ENCODE measurements at regions not wholly inside any gene's neighbourhood (a gene's known extent, or its start where the extent isn't known, plus 50 kb on each side); places are given as distances from the start of the nearest gene placed in this dataset.
"Not testable (repeated sequence)": the region's sequence is repeated elsewhere in the genome, so short reads cannot be mapped to it uniquely, and the experiment has no call there.

DNA sequence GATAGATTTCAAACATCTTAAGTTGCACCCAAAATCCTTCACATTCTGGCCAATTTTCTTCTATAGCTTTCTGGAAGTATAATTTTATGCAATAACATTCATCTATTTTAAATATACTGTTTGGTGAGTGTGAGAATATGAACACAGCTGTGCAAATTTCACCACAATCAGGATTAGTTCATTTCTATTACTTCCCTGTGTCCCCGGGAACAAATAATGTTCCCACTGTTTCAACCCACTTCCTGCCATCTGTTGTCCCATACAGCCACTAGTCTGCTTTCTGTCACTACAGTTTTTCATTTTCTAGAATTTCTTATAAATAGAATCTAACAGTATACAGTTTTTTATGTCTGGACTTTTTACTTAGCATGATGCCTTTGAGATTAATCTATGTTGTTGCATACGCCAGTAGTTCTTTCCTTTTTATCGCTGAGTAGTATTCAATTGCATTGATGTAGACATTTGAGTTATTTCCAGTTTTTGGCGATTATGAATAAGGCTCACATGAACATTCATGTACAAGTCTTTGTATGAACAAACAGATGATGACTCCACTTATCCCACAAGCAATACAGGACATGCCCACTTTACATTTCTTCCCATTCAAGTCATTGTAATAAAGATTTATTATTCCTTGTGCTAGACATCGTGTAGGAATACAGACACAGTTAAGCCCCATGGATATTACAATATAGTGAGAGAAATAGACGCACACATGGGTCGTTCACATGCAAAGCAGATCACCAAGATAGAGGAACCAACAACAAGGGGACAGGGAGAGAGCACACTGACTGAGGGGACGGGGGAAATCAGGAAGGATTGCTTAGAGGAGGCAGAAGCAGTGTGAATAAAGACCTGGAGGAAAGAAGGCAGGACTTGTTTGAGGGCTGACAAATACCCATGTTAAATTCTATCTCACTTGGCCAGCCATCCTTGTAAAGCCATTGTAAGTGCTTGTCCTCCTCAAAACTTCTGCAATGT lies 72.9 kb upstream of the PAX8 start:
- H3K27ac ChIP-seq (ENCODE audit: low read depth in 1 of 2, low read length in 2 of 2) = no peak overlapping the region
- ATAC-seq (ENCODE audit: low FRiP score) (no peak), DNase-seq (no peak)
- 60 to 67% methylated on average over 8 of the region's 8 CpGs for WGBS, 2 donors
- no peaks in the 10 kb centered on the region for H3K27me3 ChIP-seq (ENCODE audit: control insufficient read depth in 1 of 2, insufficient read depth in 2 of 2, low read length in 1 of 2)
- H3K9me3 ChIP-seq (ENCODE audit: control insufficient read depth, low read length) = peaks cover 3% of the 10 kb centered on the region
- no peaks in the 10 kb centered on the region for H3K36me3 ChIP-seq (ENCODE audit: control insufficient read depth in 1 of 2, insufficient read depth in 2 of 2, low read length in 1 of 2)
- intact Hi-C loops (cut with DNase I) = no loop called here
- no peak overlapping the region for H3K4me3 ChIP-seq (ENCODE audit: low read length in 2 of 2)
- no peaks in the 10 kb centered on the region for H3K4me1 ChIP-seq (ENCODE audit: control insufficient read depth in 1 of 2, insufficient read depth in 2 of 2, low read length in 2 of 2)

- H3K4me3 ChIP-seq (ENCODE audit: low read length in 2 of 2); ATAC-seq (ENCODE audit: low FRiP score); H3K4me1 ChIP-seq (ENCODE audit: control insufficient read depth in 1 of 2, insufficient read depth in 2 of 2, low read length in 2 of 2); intact Hi-C loops (cut with DNase I); H3K9me3 ChIP-seq (ENCODE audit: control insufficient read depth, low read length); H3K27ac ChIP-seq (ENCODE audit: low read depth in 1 of 2, low read length in 2 of 2); H3K27me3 ChIP-seq (ENCODE audit: control insufficient read depth in 1 of 2, insufficient read depth in 2 of 2, low read length in 1 of 2); H3K36me3 ChIP-seq (ENCODE audit: control insufficient read depth in 1 of 2, insufficient read depth in 2 of 2, low read length in 1 of 2); DNase-seq: not testable (repeated sequence)
- 83 to 90% methylated on average over 1 of the region's 1 CpG for WGBS, 2 donors
Measured at GRCh38 chr2:113343800-113344199, 65.1 kb upstream of the PAX8 start.

DNA sequence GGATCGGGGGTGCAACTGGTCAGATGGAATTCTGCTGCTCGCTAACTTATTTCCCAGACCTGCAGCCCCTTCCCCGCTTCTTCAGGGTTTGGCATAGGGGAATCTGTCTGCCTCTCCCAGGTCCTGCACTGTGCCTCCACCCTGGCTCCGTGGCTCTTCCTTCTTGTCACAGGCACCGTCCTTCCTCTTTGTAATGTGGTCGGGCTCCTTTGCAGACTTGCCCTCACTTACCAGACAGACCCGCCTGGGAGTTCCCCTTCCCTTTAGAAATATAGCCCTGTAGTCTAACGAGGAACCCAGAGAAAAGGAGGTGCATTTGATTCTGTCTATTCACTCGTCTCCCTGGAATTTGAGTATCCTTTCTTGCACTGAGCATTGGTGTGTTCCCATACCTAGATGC lies 63.9 kb upstream of the PAX8 start:
- Histone ChIP-seq H3K9me3 (ENCODE audit: control insufficient read depth, low read length) (no peaks in the 10 kb centered on the region), H3K4me1 (ENCODE audit: control insufficient read depth in 1 of 2, insufficient read depth in 2 of 2, low read length in 2 of 2) (no peaks in the 10 kb centered on the region), H3K36me3 (ENCODE audit: control insufficient read depth in 1 of 2, insufficient read depth in 2 of 2, low read length in 1 of 2) (no peaks in the 10 kb centered on the region), H3K4me3 (ENCODE audit: low read length in 2 of 2) (no peak overlapping the region), H3K27ac (ENCODE audit: low read depth in 1 of 2, low read length in 2 of 2) (no peak overlapping the region), H3K27me3 (ENCODE audit: control insufficient read depth in 1 of 2, insufficient read depth in 2 of 2, low read length in 1 of 2) (no peaks in the 10 kb centered on the region)
- DNase-seq = peak in 1 of 2 donors; percentile 57
- intact Hi-C loops (cut with DNase I) = no loop called here
- no peak for ATAC-seq (ENCODE audit: low FRiP score)
- WGBS, 2 donors = 49 to 55% methylated on average over 9 of the region's 9 CpGs

- H3K9me3 ChIP-seq (ENCODE audit: control insufficient read depth, low read length); ATAC-seq (ENCODE audit: low FRiP score); DNase-seq; H3K36me3 ChIP-seq (ENCODE audit: control insufficient read depth in 1 of 2, insufficient read depth in 2 of 2, low read length in 1 of 2); H3K4me1 ChIP-seq (ENCODE audit: control insufficient read depth in 1 of 2, insufficient read depth in 2 of 2, low read length in 2 of 2); H3K27ac ChIP-seq (ENCODE audit: low read depth in 1 of 2, low read length in 2 of 2); H3K4me3 ChIP-seq (ENCODE audit: low read length in 2 of 2); intact Hi-C loops (cut with DNase I); H3K27me3 ChIP-seq (ENCODE audit: control insufficient read depth in 1 of 2, insufficient read depth in 2 of 2, low read length in 1 of 2): not testable (repeated sequence)
- 57 to 60% methylated on average over 3 of the region's 3 CpGs for WGBS, 2 donors
Measured at GRCh38 chr2:113341870-113342253, 63.1 kb upstream of the PAX8 start.

- DNase-seq (no peak), ATAC-seq (ENCODE audit: low FRiP score) (no peak)
- no peak overlapping the region for H3K4me3 ChIP-seq (ENCODE audit: low read length in 2 of 2)
- H3K4me1 ChIP-seq (ENCODE audit: control insufficient read depth in 1 of 2, insufficient read depth in 2 of 2, low read length in 2 of 2) = no peaks in the 10 kb centered on the region
- intact Hi-C loops (cut with DNase I) = no loop called here
- no peaks in the 10 kb centered on the region for H3K9me3 ChIP-seq (ENCODE audit: control insufficient read depth, low read length)
- H3K27me3 ChIP-seq (ENCODE audit: control insufficient read depth in 1 of 2, insufficient read depth in 2 of 2, low read length in 1 of 2) = no peaks in the 10 kb centered on the region
- WGBS, 2 donors = 42 to 47% methylated on average over 7 to 8 of the region's 8 CpGs
- no peak overlapping the region for H3K27ac ChIP-seq (ENCODE audit: low read depth in 1 of 2, low read length in 2 of 2)
- H3K36me3 ChIP-seq (ENCODE audit: control insufficient read depth in 1 of 2, insufficient read depth in 2 of 2, low read length in 1 of 2) = no peaks in the 10 kb centered on the region
Measured at GRCh38 chr2:113341191-113341869, 62.6 kb upstream of the PAX8 start.

GRCh38 chr2:113337809-113338208 lies 59.1 kb upstream of the PAX8 start:
- H3K27me3 ChIP-seq (ENCODE audit: control insufficient read depth in 1 of 2, insufficient read depth in 2 of 2, low read length in 1 of 2) = peaks cover 0 to 1% of the 10 kb centered on the region in 2 donors
- 56 to 59% methylated on average over 5 of the region's 5 CpGs for WGBS, 2 donors
- no peak overlapping the region for H3K4me3 ChIP-seq (ENCODE audit: low read length in 2 of 2)
- DNase-seq (no peak), ATAC-seq (ENCODE audit: low FRiP score) (peak; percentile 16)
- no peak overlapping the region for H3K27ac ChIP-seq (ENCODE audit: low read depth in 1 of 2, low read length in 2 of 2)
- H3K4me1 ChIP-seq (ENCODE audit: control insufficient read depth in 1 of 2, insufficient read depth in 2 of 2, low read length in 2 of 2) = no peaks in the 10 kb centered on the region
- intact Hi-C loops (cut with DNase I) = no loop called here
- no peaks in the 10 kb centered on the region for H3K36me3 ChIP-seq (ENCODE audit: control insufficient read depth in 1 of 2, insufficient read depth in 2 of 2, low read length in 1 of 2)
- no peaks in the 10 kb centered on the region for H3K9me3 ChIP-seq (ENCODE audit: control insufficient read depth, low read length)

GRCh38 chr2:113336040-113336439 lies 57.3 kb upstream of the PAX8 start:
- WGBS, 2 donors = 19 to 30% methylated on average over 3 of the region's 3 CpGs
- peak; percentile 56 for ATAC-seq (ENCODE audit: low FRiP score)
- H3K36me3 ChIP-seq (ENCODE audit: control insufficient read depth in 1 of 2, insufficient read depth in 2 of 2, low read length in 1 of 2); H3K4me1 ChIP-seq (ENCODE audit: control insufficient read depth in 1 of 2, insufficient read depth in 2 of 2, low read length in 2 of 2); H3K27me3 ChIP-seq (ENCODE audit: control insufficient read depth in 1 of 2, insufficient read depth in 2 of 2, low read length in 1 of 2); intact Hi-C loops (cut with DNase I); H3K9me3 ChIP-seq (ENCODE audit: control insufficient read depth, low read length); H3K27ac ChIP-seq (ENCODE audit: low read depth in 1 of 2, low read length in 2 of 2); H3K4me3 ChIP-seq (ENCODE audit: low read length in 2 of 2); DNase-seq: not testable (repeated sequence)

DNA sequence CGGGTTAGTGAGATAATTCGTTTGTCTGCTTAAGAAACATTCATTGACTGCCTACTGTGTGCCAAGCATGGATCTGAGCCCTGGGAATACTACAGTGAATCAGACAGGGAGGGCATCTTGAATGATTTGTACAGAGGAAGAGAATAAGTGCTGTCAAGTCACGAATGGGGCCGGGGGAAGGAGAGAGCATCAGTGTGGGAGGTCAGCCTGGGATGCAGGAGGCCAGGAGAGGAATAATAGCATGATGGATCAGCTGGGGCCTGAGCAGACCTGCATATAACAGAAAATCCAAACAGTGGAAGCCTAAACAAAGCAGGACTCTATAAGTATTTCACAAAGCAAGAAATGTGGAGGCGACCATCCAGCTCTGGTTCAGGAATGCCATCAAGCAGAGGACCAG lies 55.4 kb upstream of the PAX8 start:
- WGBS, 2 donors = 59% methylated on average over 5 of the region's 5 CpGs
- no peak for DNase-seq
- Histone ChIP-seq H3K36me3 (ENCODE audit: control insufficient read depth in 1 of 2, insufficient read depth in 2 of 2, low read length in 1 of 2) (no peaks in the 10 kb centered on the region), H3K4me3 (ENCODE audit: low read length in 2 of 2) (no peak overlapping the region), H3K9me3 (ENCODE audit: control insufficient read depth, low read length) (no peaks in the 10 kb centered on the region), H3K4me1 (ENCODE audit: control insufficient read depth in 1 of 2, insufficient read depth in 2 of 2, low read length in 2 of 2) (no peaks in the 10 kb centered on the region), H3K27ac (ENCODE audit: low read depth in 1 of 2, low read length in 2 of 2) (no peak overlapping the region), H3K27me3 (ENCODE audit: control insufficient read depth in 1 of 2, insufficient read depth in 2 of 2, low read length in 1 of 2) (peaks cover 0 to 1% of the 10 kb centered on the region in 2 donors)
- no peak for ATAC-seq (ENCODE audit: low FRiP score)
- intact Hi-C loops (cut with DNase I) = no loop called here

DNA sequence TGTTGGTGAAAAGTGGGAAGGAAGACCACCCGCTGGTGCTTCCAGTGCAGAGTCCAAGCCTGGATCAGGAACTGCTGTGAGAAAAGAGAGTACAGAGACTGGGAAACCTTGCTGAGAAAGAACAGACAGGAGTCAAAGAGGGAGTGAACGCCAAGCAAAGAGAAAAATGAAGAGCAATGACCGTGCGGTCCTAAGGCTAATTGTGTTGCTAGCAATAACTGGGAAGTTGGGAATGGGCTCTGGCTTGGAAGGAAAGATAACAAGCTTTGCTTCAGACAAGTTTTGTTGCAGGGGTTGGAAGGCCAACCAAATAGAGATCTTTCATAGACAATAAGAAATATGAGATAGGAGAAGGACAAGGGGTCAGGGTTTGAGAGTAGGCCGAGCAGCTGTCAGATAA lies 55.0 kb upstream of the PAX8 start:
- not testable (repeated sequence) for H3K36me3 ChIP-seq (ENCODE audit: control insufficient read depth in 1 of 2, insufficient read depth in 2 of 2, low read length in 1 of 2); DNase-seq; H3K9me3 ChIP-seq (ENCODE audit: control insufficient read depth, low read length)

More for the DNA sequence above, 55.0 kb upstream of the PAX8 start:
- H3K27me3 ChIP-seq (ENCODE audit: control insufficient read depth in 1 of 2, insufficient read depth in 2 of 2, low read length in 1 of 2); H3K4me3 ChIP-seq (ENCODE audit: low read length in 2 of 2); H3K4me1 ChIP-seq (ENCODE audit: control insufficient read depth in 1 of 2, insufficient read depth in 2 of 2, low read length in 2 of 2); ATAC-seq (ENCODE audit: low FRiP score); intact Hi-C loops (cut with DNase I); H3K27ac ChIP-seq (ENCODE audit: low read depth in 1 of 2, low read length in 2 of 2): not testable (repeated sequence)
- 61 to 76% methylated on average over 5 of the region's 5 CpGs for WGBS, 2 donors
